ENCODE measurements at regions not wholly inside any gene's neighbourhood (a gene's known extent, or its start where the extent isn't known, plus 50 kb on each side); places are given as distances from the start of the nearest gene placed in this dataset.

DNA sequence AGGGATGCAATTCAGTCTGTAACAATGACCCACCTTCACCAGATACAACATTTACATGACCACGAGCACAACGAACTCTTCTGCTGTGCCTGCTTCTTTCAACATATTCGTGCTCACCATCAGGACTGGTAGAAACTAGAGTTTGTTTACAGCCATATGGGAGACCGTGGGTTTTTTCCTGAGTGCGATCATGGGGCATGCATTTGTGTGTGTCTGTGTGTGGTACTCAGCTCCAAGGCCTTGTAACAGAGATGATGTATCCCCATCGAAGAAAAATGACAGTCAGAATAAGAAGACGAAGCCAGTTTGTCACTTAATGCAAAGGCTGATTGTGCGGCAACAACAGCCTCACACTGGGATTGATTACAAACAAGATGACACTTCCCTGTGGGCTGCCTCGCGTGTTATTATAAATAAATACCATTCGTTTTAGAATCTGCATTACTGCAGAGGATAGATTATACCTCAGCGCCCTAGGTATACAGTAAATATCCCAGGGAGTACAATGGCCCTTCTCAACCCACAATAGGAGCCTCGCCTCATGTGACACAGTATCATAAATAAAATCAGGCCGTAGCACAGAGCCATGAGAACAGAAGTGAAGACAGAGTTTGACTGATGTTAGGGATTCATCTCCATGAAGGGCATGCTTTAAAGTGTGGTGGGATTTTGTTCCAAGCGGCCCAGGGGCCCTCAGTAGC is 97.3 kb upstream of the NOCT start:
- H3K27ac Mint-ChIP-seq (ENCODE audit: unreplicated experiment) = no peak overlapping the region
- no peak for DNase-seq
- peaks cover 7% of the 10 kb centered on the region for H3K4me1 Mint-ChIP-seq (ENCODE audit: low read depth, unreplicated experiment)
- H3K36me3 Mint-ChIP-seq (ENCODE audit: unreplicated experiment) = no peaks in the 10 kb centered on the region
- no peaks in the 10 kb centered on the region for H3K9me3 Mint-ChIP-seq (ENCODE audit: unreplicated experiment)
- H3K27me3 Mint-ChIP-seq (ENCODE audit: unreplicated experiment) = peaks cover 1% of the 10 kb centered on the region
- no peak overlapping the region for H3K4me3 Mint-ChIP-seq (ENCODE audit: unreplicated experiment)
- TF ChIP-seq CTCF (IDR thresholded peaks at IDR 0.05; ENCODE audit: partially characterized antibody, unreplicated experiment) = no peak

GRCh38 chr4:138916763-138917162 is 98.8 kb upstream of the NOCT start:
- H3K27me3 Mint-ChIP-seq (ENCODE audit: unreplicated experiment) = peaks cover 1% of the 10 kb centered on the region
- no peak for DNase-seq
- H3K4me3 Mint-ChIP-seq (ENCODE audit: unreplicated experiment) = no peak overlapping the region
- TF ChIP-seq CTCF (IDR thresholded peaks at IDR 0.05; ENCODE audit: partially characterized antibody, unreplicated experiment) = no peak
- no peaks in the 10 kb centered on the region for H3K36me3 Mint-ChIP-seq (ENCODE audit: unreplicated experiment)
- peaks cover 7% of the 10 kb centered on the region for H3K4me1 Mint-ChIP-seq (ENCODE audit: low read depth, unreplicated experiment)
- no peaks in the 10 kb centered on the region for H3K9me3 Mint-ChIP-seq (ENCODE audit: unreplicated experiment)
- no peak overlapping the region for H3K27ac Mint-ChIP-seq (ENCODE audit: unreplicated experiment)

DNA sequence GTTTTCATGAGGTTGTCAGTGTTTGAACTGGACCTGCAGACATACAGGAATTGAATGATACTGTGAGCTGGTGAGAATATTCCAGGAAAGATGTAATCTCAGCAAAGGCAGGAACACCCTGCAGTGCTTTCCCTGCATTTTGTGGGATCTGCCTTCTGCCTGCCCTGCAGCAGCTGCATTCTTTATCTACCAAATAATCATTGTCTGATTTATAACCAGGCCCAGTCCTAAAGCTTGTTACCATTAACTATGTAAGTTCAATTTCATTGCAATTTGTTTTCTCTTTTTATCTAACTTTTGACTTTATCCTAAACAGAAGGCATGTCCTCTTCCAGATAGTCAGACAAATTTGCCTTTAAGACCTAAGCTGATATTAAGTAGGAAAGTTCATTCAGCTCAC is 99.8 kb upstream of the NOCT start:
- Mint-ChIP-seq H3K4me1 (ENCODE audit: low read depth, unreplicated experiment) (peaks cover 8% of the 10 kb centered on the region), H3K27me3 (ENCODE audit: unreplicated experiment) (peaks cover 1% of the 10 kb centered on the region), H3K9me3 (ENCODE audit: unreplicated experiment) (no peaks in the 10 kb centered on the region), H3K4me3 (ENCODE audit: unreplicated experiment) (no peak overlapping the region), H3K27ac (ENCODE audit: unreplicated experiment) (no peak overlapping the region), H3K36me3 (ENCODE audit: unreplicated experiment) (no peaks in the 10 kb centered on the region)
- no peak for DNase-seq
- TF ChIP-seq CTCF (IDR thresholded peaks at IDR 0.05; ENCODE audit: partially characterized antibody, unreplicated experiment) = no peak

GRCh38 chr4:138912704-138913340 is 102.8 kb upstream of the NOCT start:
- H3K36me3 Mint-ChIP-seq (ENCODE audit: unreplicated experiment) = no peaks in the 10 kb centered on the region
- H3K27ac Mint-ChIP-seq (ENCODE audit: unreplicated experiment) = no peak overlapping the region
- H3K27me3 Mint-ChIP-seq (ENCODE audit: unreplicated experiment) = peaks cover 1% of the 10 kb centered on the region
- H3K4me3 Mint-ChIP-seq (ENCODE audit: unreplicated experiment) = no peak overlapping the region
- peaks cover 11% of the 10 kb centered on the region for H3K4me1 Mint-ChIP-seq (ENCODE audit: low read depth, unreplicated experiment)
- TF ChIP-seq CTCF (IDR thresholded peaks at IDR 0.05; ENCODE audit: partially characterized antibody, unreplicated experiment) = no peak
- no peak for DNase-seq
- no peaks in the 10 kb centered on the region for H3K9me3 Mint-ChIP-seq (ENCODE audit: unreplicated experiment)
